ENCODE measurements at regions not wholly inside any gene's neighbourhood (a gene's known extent, or its start where the extent isn't known, plus 50 kb on each side); places are given as distances from the start of the nearest gene placed in this dataset.
A peak's percentile ranks its signal among the peaks of the same experiment; 100 is the strongest.

DNA sequence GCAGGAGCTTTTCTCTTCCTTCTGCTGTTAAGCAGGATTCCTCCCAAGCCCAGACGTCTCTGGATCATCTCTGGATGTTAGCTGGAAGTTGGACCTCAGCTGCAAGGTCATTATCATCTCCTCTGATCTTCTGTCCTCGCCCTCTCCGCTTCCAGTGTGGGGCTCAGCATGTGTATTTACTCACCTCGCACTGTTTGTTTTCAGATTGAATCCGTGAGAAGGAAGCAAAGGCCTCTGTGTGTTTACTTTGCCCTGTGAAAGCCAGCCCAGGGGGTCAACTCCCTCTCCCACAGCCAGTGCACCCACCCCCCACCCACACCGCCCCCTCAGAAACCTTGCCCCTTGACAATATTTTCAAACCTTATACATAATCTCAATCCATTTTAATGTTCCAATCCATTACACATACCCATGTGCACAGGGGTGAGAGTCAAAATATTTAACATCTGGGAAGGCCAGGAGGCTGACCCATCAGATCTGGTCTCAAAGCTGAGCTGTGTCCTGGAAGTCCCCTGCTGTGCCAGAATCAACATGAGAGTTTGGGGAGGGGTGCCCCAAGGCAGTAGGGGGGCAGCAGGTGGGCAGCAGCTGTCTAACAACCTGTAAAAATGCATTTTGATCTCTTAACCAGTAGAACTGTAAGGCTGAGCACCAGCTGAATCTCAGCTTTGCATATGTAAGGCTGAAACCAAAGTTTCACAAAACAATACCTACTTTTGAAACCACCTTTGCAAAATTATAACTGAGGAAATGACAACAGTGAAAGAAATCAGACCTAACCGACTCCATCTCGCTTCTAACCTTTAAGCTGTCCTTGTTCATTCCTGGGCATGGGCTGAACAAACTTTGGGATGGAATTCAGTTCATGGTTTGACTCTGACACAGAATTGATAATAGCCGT, 157.9 kb downstream of the ZNF664 start (continued):
- TF ChIP-seq, protein P1, sequence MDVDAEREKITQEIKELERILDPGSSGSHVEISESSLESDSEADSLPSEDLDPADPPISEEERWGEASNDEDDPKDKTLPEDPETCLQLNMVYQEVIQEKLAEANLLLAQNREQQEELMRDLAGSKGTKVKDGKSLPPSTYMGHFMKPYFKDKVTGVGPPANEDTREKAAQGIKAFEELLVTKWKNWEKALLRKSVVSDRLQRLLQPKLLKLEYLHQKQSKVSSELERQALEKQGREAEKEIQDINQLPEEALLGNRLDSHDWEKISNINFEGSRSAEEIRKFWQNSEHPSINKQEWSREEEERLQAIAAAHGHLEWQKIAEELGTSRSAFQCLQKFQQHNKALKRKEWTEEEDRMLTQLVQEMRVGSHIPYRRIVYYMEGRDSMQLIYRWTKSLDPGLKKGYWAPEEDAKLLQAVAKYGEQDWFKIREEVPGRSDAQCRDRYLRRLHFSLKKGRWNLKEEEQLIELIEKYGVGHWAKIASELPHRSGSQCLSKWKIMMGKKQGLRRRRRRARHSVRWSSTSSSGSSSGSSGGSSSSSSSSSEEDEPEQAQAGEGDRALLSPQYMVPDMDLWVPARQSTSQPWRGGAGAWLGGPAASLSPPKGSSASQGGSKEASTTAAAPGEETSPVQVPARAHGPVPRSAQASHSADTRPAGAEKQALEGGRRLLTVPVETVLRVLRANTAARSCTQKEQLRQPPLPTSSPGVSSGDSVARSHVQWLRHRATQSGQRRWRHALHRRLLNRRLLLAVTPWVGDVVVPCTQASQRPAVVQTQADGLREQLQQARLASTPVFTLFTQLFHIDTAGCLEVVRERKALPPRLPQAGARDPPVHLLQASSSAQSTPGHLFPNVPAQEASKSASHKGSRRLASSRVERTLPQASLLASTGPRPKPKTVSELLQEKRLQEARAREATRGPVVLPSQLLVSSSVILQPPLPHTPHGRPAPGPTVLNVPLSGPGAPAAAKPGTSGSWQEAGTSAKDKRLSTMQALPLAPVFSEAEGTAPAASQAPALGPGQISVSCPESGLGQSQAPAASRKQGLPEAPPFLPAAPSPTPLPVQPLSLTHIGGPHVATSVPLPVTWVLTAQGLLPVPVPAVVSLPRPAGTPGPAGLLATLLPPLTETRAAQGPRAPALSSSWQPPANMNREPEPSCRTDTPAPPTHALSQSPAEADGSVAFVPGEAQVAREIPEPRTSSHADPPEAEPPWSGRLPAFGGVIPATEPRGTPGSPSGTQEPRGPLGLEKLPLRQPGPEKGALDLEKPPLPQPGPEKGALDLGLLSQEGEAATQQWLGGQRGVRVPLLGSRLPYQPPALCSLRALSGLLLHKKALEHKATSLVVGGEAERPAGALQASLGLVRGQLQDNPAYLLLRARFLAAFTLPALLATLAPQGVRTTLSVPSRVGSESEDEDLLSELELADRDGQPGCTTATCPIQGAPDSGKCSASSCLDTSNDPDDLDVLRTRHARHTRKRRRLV (CRISPR knock-in tag; IDR thresholded peaks at IDR 0.05): 0 out of 2 replicates have a peak, but pooled peaks have one; percentile 47
- TF ChIP-seq DRAP1 (CRISPR knock-in tag; IDR thresholded peaks at IDR 0.05) (peak; percentile 43; the same call in 1 of the 2 replicates), FOXA1 (IDR thresholded peaks at IDR 0.05) (peak; percentile 87), FOXA1 (CRISPR knock-in tag; IDR thresholded peaks at IDR 0.05) (peak; percentile 99), ZNF724P (CRISPR knock-in tag; IDR thresholded peaks at IDR 0.05; ENCODE audit: borderline replicate concordance) (peak; percentile 78; the same call in 1 of the 2 replicates), RCOR2 (CRISPR knock-in tag; IDR thresholded peaks at IDR 0.05) (peak; percentile 84), ZFP41 (CRISPR knock-in tag; IDR thresholded peaks at IDR 0.05; ENCODE audit: borderline replicate concordance) (no peak), KLF16 (CRISPR knock-in tag; IDR thresholded peaks at IDR 0.05) (peak in 1 of 2 experiments; percentile 71; a peak in 1 of 4 replicates), BRF2 (CRISPR knock-in tag; IDR thresholded peaks at IDR 0.05) (0 out of 2 replicates have a peak, but pooled peaks have one; percentile 52), ZNF704 (CRISPR knock-in tag; IDR thresholded peaks at IDR 0.05; ENCODE audit: borderline replicate concordance) (no peak), KLF11 (CRISPR knock-in tag; IDR thresholded peaks at IDR 0.05) (0 out of 2 replicates have a peak, but pooled peaks have one; percentile 42), TOPORS (CRISPR knock-in tag; IDR thresholded peaks at IDR 0.05) (0 out of 2 replicates have a peak, but pooled peaks have one; percentile 71), ZNF570 (CRISPR knock-in tag; IDR thresholded peaks at IDR 0.05; ENCODE audit: borderline replicate concordance) (no peak), NFIC (IDR thresholded peaks at IDR 0.05; ENCODE audit: low read length) (peak; percentile 81), KDM3A (CRISPR knock-in tag; IDR thresholded peaks at IDR 0.05; ENCODE audit: low read depth) (peak; percentile 71; the same call in 1 of the 2 replicates), ZNF264 (CRISPR knock-in tag; IDR thresholded peaks at IDR 0.05) (peak; percentile 77; the same call in 1 of the 2 replicates), FOXO1 (CRISPR knock-in tag; IDR thresholded peaks at IDR 0.05) (peak; percentile 98), ZNF543 (CRISPR knock-in tag; IDR thresholded peaks at IDR 0.05) (0 out of 2 replicates have a peak, but pooled peaks have one; percentile 71), FOXA3 (CRISPR knock-in tag; IDR thresholded peaks at IDR 0.05) (peak; percentile 98), BRD4 (CRISPR knock-in tag; IDR thresholded peaks at IDR 0.05) (no peak)
- TF ChIP-seq, protein P2, sequence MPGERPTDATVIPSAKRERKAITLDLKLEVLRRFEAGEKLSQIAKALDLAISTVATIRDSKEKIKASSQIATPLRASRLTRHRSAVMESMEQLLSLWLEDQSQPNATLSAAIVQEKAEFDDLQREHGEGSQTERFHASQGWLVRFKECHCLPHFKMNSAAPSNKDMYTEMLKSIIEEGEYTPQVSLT (CRISPR knock-in tag; IDR thresholded peaks at IDR 0.05; ENCODE audit: borderline replicate concordance, low read depth): no peak
